GM18951 (cell line): ENCODE measurements at regions not wholly inside any gene's neighbourhood (a gene's known extent, or its start where the extent isn't known, plus 50 kb on each side); places are given as distances from the start of the nearest gene placed in this dataset.
"Not testable (repeated sequence)": the region's sequence is repeated elsewhere in the genome, so short reads cannot be mapped to it uniquely, and the experiment has no call there.

Experiments
- POLR2A ChIP-seq: IDR thresholded peaks from 4 replicates; pipeline ENCODE4 v1.6.1; 2011; ENCODE audit warnings: mild to moderate bottlenecking; ENCODE audit not compliant: insufficient read length, insufficient read depth; ENCODE audit errors: extremely low read depth
- in situ Hi-C: fragments of 300-500 bp; cut with MboI; formaldehyde crosslinking; loops from one replicate; pipeline ENCODE4 v1.12.0; 2022; ENCODE audit warnings: low sequenced_read_pairs, mixed read lengths, inconsistent platforms; ENCODE audit not compliant: unreplicated experiment

GRCh38 chr18:47719096-47719780 lies 211.2 kb downstream of the SMAD2 start:
- no peak for TF ChIP-seq POLR2A
- in situ Hi-C loops: no loop called here

- no peak for TF ChIP-seq POLR2A
Observed at GRCh38 chr18:47718646-47719045, 211.8 kb downstream of the SMAD2 start.

GRCh38 chr18:47717257-47717656 lies 213.2 kb downstream of the SMAD2 start:
- TF ChIP-seq POLR2A: no peak
- in situ Hi-C loops: no loop called here

More at GRCh38 chr18:47718646-47719045, 211.8 kb downstream of the SMAD2 start:
- in situ Hi-C loops: no loop called here

- in situ Hi-C loops: no loop called here
- TF ChIP-seq POLR2A: no peak
Observed at GRCh38 chr18:47716632-47717185, 213.8 kb downstream of the SMAD2 start.

GRCh38 chr18:47710451-47710850 lies 220.0 kb downstream of the SMAD2 start:
- no peak for TF ChIP-seq POLR2A
- in situ Hi-C loops: no loop called here

- TF ChIP-seq POLR2A: no peak
- in situ Hi-C loops: no loop called here
Observed at GRCh38 chr18:47709556-47709955, 220.9 kb downstream of the SMAD2 start.

GRCh38 chr18:47708206-47708605 lies 222.3 kb downstream of the SMAD2 start:
- in situ Hi-C loops: no loop called here
- TF ChIP-seq POLR2A: no peak

GRCh38 chr18:47701134-47701533 lies 229.3 kb downstream of the SMAD2 start:
- in situ Hi-C loops: no loop called here
- TF ChIP-seq POLR2A: no peak

GRCh38 chr18:47696870-47697269 lies 233.6 kb downstream of the SMAD2 start:
- TF ChIP-seq POLR2A: no peak
- in situ Hi-C loops: no loop called here

GRCh38 chr18:47691611-47692010 lies 238.8 kb downstream of the SMAD2 start:
- TF ChIP-seq POLR2A: no peak
- in situ Hi-C loops: no loop called here

GRCh38 chr18:47690778-47691177 lies 239.7 kb downstream of the SMAD2 start:
- in situ Hi-C loops: not testable (repeated sequence)

GRCh38 chr18:47689371-47689770 lies 241.1 kb downstream of the SMAD2 start:
- in situ Hi-C loops: no loop called here

GRCh38 chr18:47686806-47687205 lies 243.7 kb downstream of the SMAD2 start:
- no peak for TF ChIP-seq POLR2A
- in situ Hi-C loops: no loop called here

More at GRCh38 chr18:47689371-47689770, 241.1 kb downstream of the SMAD2 start:
- no peak for TF ChIP-seq POLR2A

GRCh38 chr18:47683774-47684173 lies 246.7 kb downstream of the SMAD2 start:
- in situ Hi-C loops: no loop called here
- TF ChIP-seq POLR2A: no peak
